ENCODE measurements at regions not wholly inside any gene's neighbourhood (a gene's known extent, or its start where the extent isn't known, plus 50 kb on each side); places are given as distances from the start of the nearest gene placed in this dataset.

GRCh38 chr6:167658106-167658505 is 168.6 kb upstream of the AFDN start:
- DNase-seq (no peak), ATAC-seq (no peak)
- intact Hi-C loops (cut with DNase I, micrococcal nuclease) = no loop called here
- peaks cover 12% of the 10 kb centered on the region for H3K4me1 ChIP-seq (ENCODE audit: low read depth)
- TF ChIP-seq CTCF (IDR thresholded peaks at IDR 0.05) = no peak
- H3K9me3 ChIP-seq = no peaks in the 10 kb centered on the region
- no peaks in the 10 kb centered on the region for H3K36me3 ChIP-seq (ENCODE audit: low read depth)
- no peak overlapping the region for H3K4me3 ChIP-seq

GRCh38 chr6:167659046-167659445 is 167.7 kb upstream of the AFDN start:
- TF ChIP-seq CTCF (IDR thresholded peaks at IDR 0.05) = no peak
- intact Hi-C loops (cut with DNase I, micrococcal nuclease) = no loop called here
- no peaks in the 10 kb centered on the region for H3K9me3 ChIP-seq
- peaks cover 12% of the 10 kb centered on the region for H3K4me1 ChIP-seq (ENCODE audit: low read depth)
- H3K36me3 ChIP-seq (ENCODE audit: low read depth) = no peaks in the 10 kb centered on the region
- H3K4me3 ChIP-seq = no peak overlapping the region
- DNase-seq = no peak
- ATAC-seq = no peak

- no peak for TF ChIP-seq CTCF (IDR thresholded peaks at IDR 0.05)
Measured at GRCh38 chr6:167660424-167660823, 166.3 kb upstream of the AFDN start.

GRCh38 chr6:167660944-167661551 is 165.7 kb upstream of the AFDN start:
- ATAC-seq = no peak
- peaks cover 12% of the 10 kb centered on the region for H3K4me1 ChIP-seq (ENCODE audit: low read depth)
- intact Hi-C loops (cut with DNase I, micrococcal nuclease) = no loop called here
- H3K9me3 ChIP-seq = no peaks in the 10 kb centered on the region
- TF ChIP-seq CTCF (IDR thresholded peaks at IDR 0.05) = no peak
- DNase-seq = no peak
- no peak overlapping the region for H3K4me3 ChIP-seq
- no peaks in the 10 kb centered on the region for H3K36me3 ChIP-seq (ENCODE audit: low read depth)

More at GRCh38 chr6:167660424-167660823, 166.3 kb upstream of the AFDN start:
- Histone ChIP-seq H3K9me3 (no peaks in the 10 kb centered on the region), H3K36me3 (ENCODE audit: low read depth) (no peaks in the 10 kb centered on the region), H3K4me3 (no peak overlapping the region), H3K4me1 (ENCODE audit: low read depth) (peaks cover 12% of the 10 kb centered on the region)
- DNase-seq = no peak
- no peak for ATAC-seq
- intact Hi-C loops (cut with DNase I, micrococcal nuclease) = no loop called here

GRCh38 chr6:167661552-167662044 is 165.1 kb upstream of the AFDN start:
- Histone ChIP-seq H3K9me3 (no peaks in the 10 kb centered on the region), H3K4me3 (no peak overlapping the region), H3K36me3 (ENCODE audit: low read depth) (no peaks in the 10 kb centered on the region), H3K4me1 (ENCODE audit: low read depth) (peaks cover 12% of the 10 kb centered on the region)
- intact Hi-C loops (cut with DNase I, micrococcal nuclease) = no loop called here
- ATAC-seq (peak; percentile 60), DNase-seq (peak in 1 of 3 donors; percentile 32)
- no peak for TF ChIP-seq CTCF (IDR thresholded peaks at IDR 0.05)
